ENCODE measurements at regions not wholly inside any gene's neighbourhood (a gene's known extent, or its start where the extent isn't known, plus 50 kb on each side); places are given as distances from the start of the nearest gene placed in this dataset.

- Histone ChIP-seq H4K20me1 (no peaks in the 10 kb centered on the region), H3K27me3 (no peaks in the 10 kb centered on the region), H3K36me3 (peaks cover 0 to 7% (median 0%) of the 10 kb centered on the region in 11 experiments; a peak in 2 of 22 replicates), H3K4me3 (peak overlapping the region in 1 of 10 experiments; percentile 10; a peak in 1 of 20 replicates), H3K4me2 (peak overlapping the region; percentile 58 to 75 (median 65)), H3K9ac (peak overlapping the region in 7 of 11 experiments; percentile 1 to 61 (median 38); a peak in 9 of 22 replicates), H3K4me1 (peaks cover 20 to 56% (median 43%) of the 10 kb centered on the region in 10 experiments), H3K9me3 (replicated peaks in 1 of 11) (peaks cover 5 to 40% (median 30%) of the 10 kb centered on the region in 11 experiments; a peak in 20 of 22 replicates), H3K27ac (peak overlapping the region in 9 of 11 experiments; percentile 36 to 74 (median 51); a peak in 18 of 22 replicates)
- peak in 3 of 11 experiments; percentile 24 to 60 (median 55); a peak in 6 of 22 replicates for TF ChIP-seq Cebpa-rat (IDR thresholded peaks at IDR 0.05)
Observed at GRCh38 chr4:108519911-108520601, 100.3 kb upstream of the RPL34 start.

- H3K27ac ChIP-seq, result peak overlapping the region in 9 of 11 experiments; percentile 36 to 74 (median 51); a peak in 17 of 22 replicates
- H3K4me3 ChIP-seq, result no peak overlapping the region; a peak in 1 of 20 replicates
- H3K4me2 ChIP-seq, result peak overlapping the region; percentile 58 to 75 (median 65)
- TF ChIP-seq Cebpa-rat (IDR thresholded peaks at IDR 0.05), result no peak
- H3K9me3 ChIP-seq (replicated peaks in 1 of 11), result peaks cover 0 to 33% (median 23%) of the 10 kb centered on the region in 11 experiments; a peak in 19 of 22 replicates
- H3K27me3 ChIP-seq, result no peaks in the 10 kb centered on the region
- no peaks in the 10 kb centered on the region for H3K36me3 ChIP-seq
- H3K4me1 ChIP-seq, result peaks cover 20 to 56% (median 43%) of the 10 kb centered on the region in 10 experiments
- H3K9ac ChIP-seq, result peak overlapping the region in 7 of 11 experiments; percentile 1 to 61 (median 38); a peak in 10 of 22 replicates
- no peaks in the 10 kb centered on the region for H4K20me1 ChIP-seq
Observed at GRCh38 chr4:108519208-108519833, 101.1 kb upstream of the RPL34 start.

- H3K4me1 ChIP-seq, result peaks cover 16 to 23% (median 18%) of the 10 kb centered on the region in 10 experiments
- no peak for TF ChIP-seq Cebpa-rat (IDR thresholded peaks at IDR 0.05)
- no peaks in the 10 kb centered on the region for H4K20me1 ChIP-seq
- H3K36me3 ChIP-seq, result no peaks in the 10 kb centered on the region
- peaks cover 0 to 31% (median 20%) of the 10 kb centered on the region in 11 experiments; a peak in 17 of 22 replicates for H3K9me3 ChIP-seq (replicated peaks in 1 of 11)
- H3K27me3 ChIP-seq, result no peaks in the 10 kb centered on the region; a peak in 1 of 22 replicates
- H3K27ac ChIP-seq, result no peak overlapping the region
- peak overlapping the region in 5 of 10 experiments; percentile 4 to 43 (median 23); a peak in 6 of 20 replicates for H3K4me3 ChIP-seq
- peak overlapping the region; percentile 31 to 86 (median 63) for H3K4me2 ChIP-seq
- peak overlapping the region in 4 of 11 experiments; percentile 23 to 56 (median 32); a peak in 5 of 22 replicates for H3K9ac ChIP-seq
Observed at GRCh38 chr4:108512615-108513505, 107.5 kb upstream of the RPL34 start.

- Histone ChIP-seq H3K9ac (no peak overlapping the region), H3K4me3 (no peak overlapping the region), H3K27me3 (no peaks in the 10 kb centered on the region; a peak in 1 of 22 replicates), H3K4me1 (peaks cover 16 to 23% (median 18%) of the 10 kb centered on the region in 10 experiments), H3K27ac (no peak overlapping the region), H4K20me1 (no peaks in the 10 kb centered on the region), H3K36me3 (no peaks in the 10 kb centered on the region), H3K9me3 (replicated peaks in 1 of 11) (peaks cover 6 to 26% (median 13%) of the 10 kb centered on the region in 11 experiments; a peak in 17 of 22 replicates), H3K4me2 (peak overlapping the region; percentile 20 to 75 (median 47); a peak in 18 of 22 replicates)
- no peak for TF ChIP-seq Cebpa-rat (IDR thresholded peaks at IDR 0.05)
Observed at GRCh38 chr4:108511618-108512017, 108.8 kb upstream of the RPL34 start.

GRCh38 chr4:108502356-108502755 lies 118.0 kb upstream of the RPL34 start:
- Histone ChIP-seq H3K4me2 (peak overlapping the region; percentile 8 to 62 (median 46); a peak in 18 of 22 replicates), H3K9me3 (replicated peaks in 1 of 11) (peaks cover 34 to 60% (median 40%) of the 10 kb centered on the region in 11 experiments)

GRCh38 chr4:108498925-108499324 lies 121.5 kb upstream of the RPL34 start:
- Histone ChIP-seq H3K4me3 (no peak overlapping the region), H4K20me1 (no peaks in the 10 kb centered on the region), H3K27ac (no peak overlapping the region), H3K9me3 (replicated peaks in 1 of 11) (peaks cover 36 to 62% (median 47%) of the 10 kb centered on the region in 11 experiments), H3K36me3 (peaks cover 0 to 3% (median 0%) of the 10 kb centered on the region in 11 experiments; a peak in 1 of 22 replicates), H3K4me1 (peaks cover 11 to 25% (median 21%) of the 10 kb centered on the region in 10 experiments), H3K4me2 (no peak overlapping the region), H3K27me3 (no peaks in the 10 kb centered on the region), H3K9ac (no peak overlapping the region)
- no peak for TF ChIP-seq Cebpa-rat (IDR thresholded peaks at IDR 0.05)

More at GRCh38 chr4:108502356-108502755, 118.0 kb upstream of the RPL34 start:
- Histone ChIP-seq H3K9ac (no peak overlapping the region), H3K4me1 (peaks cover 11 to 25% (median 21%) of the 10 kb centered on the region in 10 experiments), H4K20me1 (no peaks in the 10 kb centered on the region), H3K27me3 (no peaks in the 10 kb centered on the region), H3K27ac (peak overlapping the region in 1 of 11 experiments; percentile 17; a peak in 4 of 22 replicates), H3K4me3 (no peak overlapping the region), H3K36me3 (no peaks in the 10 kb centered on the region)
- TF ChIP-seq Cebpa-rat (IDR thresholded peaks at IDR 0.05), result no peak

GRCh38 chr4:108493596-108493931 lies 126.8 kb upstream of the RPL34 start:
- Histone ChIP-seq H3K4me3 (no peak overlapping the region), H3K4me2 (no peak overlapping the region), H3K27ac (no peak overlapping the region), H3K9me3 (replicated peaks in 1 of 11) (peaks cover 41 to 68% (median 55%) of the 10 kb centered on the region in 11 experiments), H3K4me1 (no peaks in the 10 kb centered on the region), H3K27me3 (no peaks in the 10 kb centered on the region), H3K36me3 (peaks cover 0 to 7% (median 0%) of the 10 kb centered on the region in 11 experiments; a peak in 4 of 22 replicates), H3K9ac (no peak overlapping the region), H4K20me1 (no peaks in the 10 kb centered on the region)
- no peak for TF ChIP-seq Cebpa-rat (IDR thresholded peaks at IDR 0.05)
